Heart left ventricle (tissue), 13 donors: ENCODE measurements at regions not wholly inside any gene's neighbourhood (a gene's known extent, or its start where the extent isn't known, plus 50 kb on each side); places are given as distances from the start of the nearest gene placed in this dataset.

ENCODE experiments used
- POLR2A ChIP-seq, 2 donors: fragments of 450-650 bp; IDR thresholded peaks; one replicate each; pipeline ENCODE4 v1.6.1; 2017; ENCODE audit warnings: antibody characterized with exemption in 2 of 2, mild to moderate bottlenecking in 2 of 2, moderate library complexity in 2 of 2
- TF ChIP-seq, protein P1 (sequence below), 12 donors: fragments of 200-600 bp; sonication (generic) in 4 of 12; IDR thresholded peaks; one replicate each; pipeline versions ENCODE4 v1.5.0 to v1.8.0; 2018 to 2022; ENCODE audit warnings: antibody characterized with exemption in 12 of 12, mild to moderate bottlenecking in 5 of 12
- donor health status: ischemic (EF 13 %, LVEDD 7.1; RV severe dilation, severe dysfunction).
- donor health status: DM: no; HTN: yes; CAD: no.
- donor health status: DM: no; HTN: no; CAD: no.
- donor health status: ischemic (EF 25% LVEDD 6.9; RV normal size, moderate dysfunction).
- donor health status: ischemic (EF 25% LVEDD 5.7; RV mildly dilated, moderate dysfunction).
- donor health status: ischemic (EF 35%, LVEDD 5.7; RV mildly dilated, moderate dysfunction).
- donor health status: nonischemic (EF 11% LVEDD 7.7; RV severe dilation, severe dysfunction).
- donor health status: DM: yes; HTN: yes; CAD: no.
- donor health status: PGD.
- donor health status: ischemic (EF 29% LVEDD 5.4; RV normal size, mild dysfunction).
- donor health status: nonischemic (EF 23%, LVEDD 6.1; RV moderate dilation, normal function).

DNA sequence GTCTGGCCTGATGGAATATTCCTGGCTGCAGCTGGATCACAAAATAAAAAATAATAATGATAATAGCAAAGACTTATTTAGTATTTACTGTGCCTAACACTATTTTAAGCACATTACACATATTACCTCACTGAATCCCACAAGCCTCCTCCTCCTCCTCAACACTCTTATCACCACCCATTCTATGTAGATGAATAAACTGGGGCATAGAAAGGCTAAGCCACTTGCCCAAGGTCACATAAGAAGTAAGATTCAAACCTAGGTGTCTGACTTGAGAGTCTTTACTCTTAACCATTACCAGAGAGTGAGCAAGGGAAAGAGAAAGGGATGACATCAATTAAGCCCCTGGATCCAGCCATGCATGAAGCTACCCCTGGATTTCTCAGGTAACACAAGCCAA, 493.1 kb downstream of the SHQ1 start:
- TF ChIP-seq, protein P1, sequence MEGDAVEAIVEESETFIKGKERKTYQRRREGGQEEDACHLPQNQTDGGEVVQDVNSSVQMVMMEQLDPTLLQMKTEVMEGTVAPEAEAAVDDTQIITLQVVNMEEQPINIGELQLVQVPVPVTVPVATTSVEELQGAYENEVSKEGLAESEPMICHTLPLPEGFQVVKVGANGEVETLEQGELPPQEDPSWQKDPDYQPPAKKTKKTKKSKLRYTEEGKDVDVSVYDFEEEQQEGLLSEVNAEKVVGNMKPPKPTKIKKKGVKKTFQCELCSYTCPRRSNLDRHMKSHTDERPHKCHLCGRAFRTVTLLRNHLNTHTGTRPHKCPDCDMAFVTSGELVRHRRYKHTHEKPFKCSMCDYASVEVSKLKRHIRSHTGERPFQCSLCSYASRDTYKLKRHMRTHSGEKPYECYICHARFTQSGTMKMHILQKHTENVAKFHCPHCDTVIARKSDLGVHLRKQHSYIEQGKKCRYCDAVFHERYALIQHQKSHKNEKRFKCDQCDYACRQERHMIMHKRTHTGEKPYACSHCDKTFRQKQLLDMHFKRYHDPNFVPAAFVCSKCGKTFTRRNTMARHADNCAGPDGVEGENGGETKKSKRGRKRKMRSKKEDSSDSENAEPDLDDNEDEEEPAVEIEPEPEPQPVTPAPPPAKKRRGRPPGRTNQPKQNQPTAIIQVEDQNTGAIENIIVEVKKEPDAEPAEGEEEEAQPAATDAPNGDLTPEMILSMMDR (IDR thresholded peaks at IDR 0.05) = no peak
- no peak for TF ChIP-seq POLR2A (IDR thresholded peaks at IDR 0.05)
